Mesendoderm (in vitro differentiated cells): ENCODE measurements at regions not wholly inside any gene's neighbourhood (a gene's known extent, or its start where the extent isn't known, plus 50 kb on each side); places are given as distances from the start of the nearest gene placed in this dataset.

Source experiments
- DNase-seq: peaks from one replicate; pipeline ENCODE4 v3.0.0; 2013
- H2AK5ac ChIP-seq: 2 replicates; pipeline ENCODE4 v1.6.1; 2013; ENCODE audit warnings: low read length, inconsistent platforms
- H2BK120ac ChIP-seq: 2 replicates; pipeline ENCODE4 v1.6.1; 2013; ENCODE audit warnings: low read depth, mild to moderate bottlenecking, low read length, moderate library complexity, mixed read lengths
- H2BK15ac ChIP-seq: replicated peaks from 2 replicates; pipeline ENCODE4 v1.6.1; 2013; ENCODE audit warnings: low read depth, mild to moderate bottlenecking, moderate library complexity
- H2BK5ac ChIP-seq: 2 replicates; pipeline ENCODE4 v1.6.1; 2013; ENCODE audit warnings: low read length, inconsistent platforms
- H3K18ac ChIP-seq: 2 replicates; pipeline ENCODE4 v1.6.1; 2013; ENCODE audit warnings: mild to moderate bottlenecking, low read length, mixed read lengths
- H3K23ac ChIP-seq: one replicate; pipeline ENCODE4 v1.6.1; 2013; ENCODE audit warnings: low read length
- H3K27ac ChIP-seq: 2 replicates; pipeline ENCODE4 v1.5.1; 2013; ENCODE audit warnings: low read depth, mild to moderate bottlenecking, inconsistent platforms, low read length, moderate library complexity
- H3K27me3 ChIP-seq: 2 replicates; pipeline ENCODE4 v1.6.1; 2013; ENCODE audit warnings: low read length, control low read depth, mild to moderate bottlenecking, inconsistent platforms; ENCODE audit not compliant: insufficient read depth, poor library complexity
- H3K36me3 ChIP-seq: 2 replicates; pipeline ENCODE4 v1.6.1; 2013; ENCODE audit warnings: low read length, inconsistent platforms; ENCODE audit not compliant: control insufficient read depth, insufficient read depth
- H3K4ac ChIP-seq: one replicate; pipeline ENCODE4 v1.6.1; 2013; ENCODE audit warnings: low read depth, mild to moderate bottlenecking, low read length, moderate library complexity
- H3K4me1 ChIP-seq: 2 replicates; pipeline ENCODE4 v1.6.1; 2013; ENCODE audit warnings: low read depth, low read length, inconsistent platforms; ENCODE audit not compliant: control insufficient read depth
- H3K4me2 ChIP-seq: 2 replicates; pipeline ENCODE4 v1.6.1; 2013; ENCODE audit warnings: low read length
- H3K4me3 ChIP-seq: 2 replicates; pipeline ENCODE4 v1.5.1; 2013; ENCODE audit warnings: mild to moderate bottlenecking, low read length
- H3K56ac ChIP-seq: one replicate; pipeline ENCODE4 v1.6.1; 2013; ENCODE audit warnings: low read length
- H3K79me1 ChIP-seq: 2 replicates; pipeline ENCODE4 v1.6.1; 2013; ENCODE audit warnings: low read length, inconsistent platforms
- H3K79me2 ChIP-seq: 2 replicates; pipeline ENCODE4 v1.6.1; 2013; ENCODE audit warnings: mild to moderate bottlenecking, low read length; ENCODE audit not compliant: control insufficient read depth, insufficient read depth
- H3K9ac ChIP-seq: 2 replicates; pipeline ENCODE4 v1.6.1; 2013; ENCODE audit warnings: low read length, inconsistent platforms
- H4K5ac ChIP-seq: one replicate; pipeline ENCODE4 v1.6.1; 2013; ENCODE audit warnings: low read length
- H4K8ac ChIP-seq: one replicate; pipeline ENCODE4 v1.6.1; 2013; ENCODE audit warnings: low read depth, mild to moderate bottlenecking, control low read depth, low read length, moderate library complexity
- WGBS: extraction: QIAGEN DNeasy Blood & Tissue Kit; methylation state at CpG from one replicate; pipeline ENCODE4 v1.1.7; 2013; ENCODE audit warnings: low lambda C conversion rate, missing lambda C conversion rate; ENCODE audit not compliant: insufficient coverage; ENCODE audit errors: extremely low coverage; 5-methylcytosine and 5-hydroxymethylcytosine counted together

DNA sequence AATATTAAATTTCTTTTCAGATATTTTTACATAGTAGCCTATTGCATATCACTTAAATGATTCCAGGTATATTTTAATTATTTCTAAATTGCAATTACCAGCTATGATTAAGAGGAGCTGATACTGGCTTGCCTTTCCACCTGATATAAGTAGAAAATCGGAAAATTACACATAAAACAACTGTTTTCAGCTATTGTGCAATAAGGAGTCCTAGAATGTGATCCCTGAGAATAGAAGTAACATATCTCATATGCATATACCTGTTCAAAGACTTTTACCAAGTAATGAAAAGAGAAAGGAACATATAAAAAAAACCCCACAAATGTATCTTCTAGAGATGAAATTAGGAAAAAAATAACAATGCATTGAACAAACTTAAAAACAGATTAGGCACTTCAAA is 1354.6 kb upstream of the PCDH9 start:
- no peak overlapping the region for H2BK5ac ChIP-seq
- H3K9ac ChIP-seq = no peak overlapping the region
- H2BK15ac ChIP-seq = no peak overlapping the region
- no peaks in the 10 kb centered on the region for H3K4me1 ChIP-seq
- H3K79me1 ChIP-seq = no peaks in the 10 kb centered on the region
- H4K8ac ChIP-seq = no peak overlapping the region
- no peak overlapping the region for H4K5ac ChIP-seq
- WGBS = no CpG with 5 or more reads among the region's 1 CpG
- no peaks in the 10 kb centered on the region for H3K36me3 ChIP-seq
- H3K27ac ChIP-seq = no peak overlapping the region
- no peak overlapping the region for H3K4ac ChIP-seq
- no peak overlapping the region for H3K23ac ChIP-seq
- no peak overlapping the region for H3K18ac ChIP-seq
- no peak overlapping the region for H3K4me3 ChIP-seq
- no peak overlapping the region for H2AK5ac ChIP-seq
- H3K4me2 ChIP-seq = no peak overlapping the region
- H3K56ac ChIP-seq = no peak overlapping the region
- H3K79me2 ChIP-seq = no peaks in the 10 kb centered on the region
- H2BK120ac ChIP-seq = no peak overlapping the region
- DNase-seq = no peak
- no peaks in the 10 kb centered on the region for H3K27me3 ChIP-seq

DNA sequence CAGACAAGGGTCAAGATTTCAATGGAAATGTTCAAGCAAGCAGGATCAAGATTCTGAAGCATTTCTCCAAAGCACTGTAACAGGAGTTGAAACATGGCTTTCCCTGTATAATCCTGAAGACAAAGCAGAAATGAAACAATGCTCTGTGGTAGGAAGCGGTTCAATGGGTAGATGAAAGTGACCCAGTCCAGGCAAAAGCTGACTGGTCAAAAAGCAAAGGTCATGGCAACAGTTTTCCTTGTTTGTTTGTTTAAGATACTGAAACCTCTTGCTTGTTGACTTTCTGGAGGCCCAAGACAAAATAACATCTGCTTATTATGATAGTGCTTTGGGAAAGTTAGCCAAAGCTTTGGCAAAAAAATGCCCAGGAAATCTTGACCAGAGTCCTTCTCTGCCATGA is 1343.9 kb upstream of the PCDH9 start:
- no peak overlapping the region for H3K4me3 ChIP-seq
- no peak overlapping the region for H3K18ac ChIP-seq
- H3K4me2 ChIP-seq = no peak overlapping the region
- no peak overlapping the region for H2BK5ac ChIP-seq
- H3K27ac ChIP-seq = no peak overlapping the region
- no peak overlapping the region for H2BK120ac ChIP-seq
- no peak overlapping the region for H4K8ac ChIP-seq
- H4K5ac ChIP-seq = no peak overlapping the region
- H3K23ac ChIP-seq = no peak overlapping the region
- no peaks in the 10 kb centered on the region for H3K79me2 ChIP-seq
- no peak for DNase-seq
- WGBS = no CpG with 5 or more reads among the region's 1 CpG
- no peak overlapping the region for H3K56ac ChIP-seq
- no peaks in the 10 kb centered on the region for H3K4me1 ChIP-seq
- H2AK5ac ChIP-seq = no peak overlapping the region
- no peaks in the 10 kb centered on the region for H3K27me3 ChIP-seq
- no peak overlapping the region for H3K4ac ChIP-seq
- no peak overlapping the region for H3K9ac ChIP-seq
- H2BK15ac ChIP-seq = no peak overlapping the region
- H3K36me3 ChIP-seq = no peaks in the 10 kb centered on the region
- H3K79me1 ChIP-seq = no peaks in the 10 kb centered on the region

- H3K4me1 ChIP-seq = no peaks in the 10 kb centered on the region
- no peak overlapping the region for H3K56ac ChIP-seq
- no peak overlapping the region for H3K27ac ChIP-seq
- H4K5ac ChIP-seq = no peak overlapping the region
- DNase-seq = no peak
- no peak overlapping the region for H3K18ac ChIP-seq
- WGBS = no CpG with 5 or more reads among the region's 5 CpGs
- no peak overlapping the region for H3K4ac ChIP-seq
- no peak overlapping the region for H2BK120ac ChIP-seq
- H2BK5ac ChIP-seq = no peak overlapping the region
- no peaks in the 10 kb centered on the region for H3K27me3 ChIP-seq
- no peak overlapping the region for H3K23ac ChIP-seq
- no peaks in the 10 kb centered on the region for H3K79me2 ChIP-seq
- H3K4me2 ChIP-seq = no peak overlapping the region
- no peak overlapping the region for H2AK5ac ChIP-seq
- no peak overlapping the region for H4K8ac ChIP-seq
- no peak overlapping the region for H2BK15ac ChIP-seq
- H3K36me3 ChIP-seq = no peaks in the 10 kb centered on the region
- no peak overlapping the region for H3K9ac ChIP-seq
- H3K79me1 ChIP-seq = no peaks in the 10 kb centered on the region
- no peak overlapping the region for H3K4me3 ChIP-seq
Measured at GRCh38 chr13:68551701-68552522, 1321.8 kb upstream of the PCDH9 start.

DNA sequence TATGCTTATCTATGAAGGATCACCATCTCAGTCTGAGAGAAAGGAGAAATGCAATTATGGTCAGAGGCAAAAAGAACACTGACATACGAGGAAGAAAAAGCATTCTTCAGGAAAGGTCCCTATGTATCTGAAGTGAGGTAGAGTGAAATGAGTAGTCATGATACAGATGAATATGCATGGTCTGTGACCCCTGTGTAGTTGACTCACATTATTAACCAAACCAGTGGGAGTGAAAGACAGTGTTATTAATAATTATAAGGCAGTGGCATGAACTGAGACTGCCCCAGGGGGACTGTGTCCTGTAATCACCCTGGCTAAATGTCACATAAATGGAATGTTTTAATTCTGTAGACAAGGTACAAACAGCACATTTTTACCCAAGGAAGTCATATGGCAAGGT is 1320.2 kb upstream of the PCDH9 start:
- Histone ChIP-seq H3K4me1 (no peaks in the 10 kb centered on the region), H3K27me3 (no peaks in the 10 kb centered on the region), H3K79me1 (no peaks in the 10 kb centered on the region), H2BK5ac (no peak overlapping the region), H4K8ac (no peak overlapping the region), H2AK5ac (no peak overlapping the region), H3K23ac (no peak overlapping the region), H3K4me3 (no peak overlapping the region), H2BK120ac (no peak overlapping the region), H3K9ac (no peak overlapping the region), H3K79me2 (no peaks in the 10 kb centered on the region), H3K4me2 (no peak overlapping the region), H2BK15ac (no peak overlapping the region), H4K5ac (no peak overlapping the region), H3K56ac (no peak overlapping the region), H3K4ac (no peak overlapping the region), H3K36me3 (no peaks in the 10 kb centered on the region), H3K18ac (no peak overlapping the region), H3K27ac (no peak overlapping the region)
- DNase-seq = no peak
- no CpG with 5 or more reads among the region's 1 CpG for WGBS

- H3K4me2 ChIP-seq = no peak overlapping the region
- H3K18ac ChIP-seq = no peak overlapping the region
- H3K79me1 ChIP-seq = no peaks in the 10 kb centered on the region
- no peak overlapping the region for H3K4me3 ChIP-seq
- no peak overlapping the region for H3K23ac ChIP-seq
- no peak overlapping the region for H2BK15ac ChIP-seq
- no peaks in the 10 kb centered on the region for H3K36me3 ChIP-seq
- H3K27ac ChIP-seq = no peak overlapping the region
- no peak overlapping the region for H4K5ac ChIP-seq
- no CpG with 5 or more reads among the region's 2 CpGs for WGBS
- H3K4ac ChIP-seq = no peak overlapping the region
- no peak for DNase-seq
- no peak overlapping the region for H2BK120ac ChIP-seq
- H2BK5ac ChIP-seq = no peak overlapping the region
- no peak overlapping the region for H3K56ac ChIP-seq
- no peaks in the 10 kb centered on the region for H3K79me2 ChIP-seq
- H4K8ac ChIP-seq = no peak overlapping the region
- no peak overlapping the region for H3K9ac ChIP-seq
- no peaks in the 10 kb centered on the region for H3K27me3 ChIP-seq
- H2AK5ac ChIP-seq = no peak overlapping the region
- no peaks in the 10 kb centered on the region for H3K4me1 ChIP-seq
Measured at GRCh38 chr13:68540244-68540643, 1310.1 kb upstream of the PCDH9 start.

GRCh38 chr13:68535329-68535728 is 1305.2 kb upstream of the PCDH9 start:
- Histone ChIP-seq H3K23ac (no peak overlapping the region), H3K27ac (no peak overlapping the region), H3K4me3 (no peak overlapping the region), H3K27me3 (no peaks in the 10 kb centered on the region), H3K56ac (no peak overlapping the region), H2BK15ac (no peak overlapping the region), H3K79me2 (no peaks in the 10 kb centered on the region), H2AK5ac (no peak overlapping the region), H4K5ac (no peak overlapping the region), H2BK5ac (no peak overlapping the region), H3K4ac (no peak overlapping the region), H3K18ac (no peak overlapping the region), H3K4me2 (no peak overlapping the region), H3K79me1 (no peaks in the 10 kb centered on the region), H3K4me1 (no peaks in the 10 kb centered on the region), H4K8ac (no peak overlapping the region), H3K36me3 (no peaks in the 10 kb centered on the region), H3K9ac (no peak overlapping the region), H2BK120ac (no peak overlapping the region)
- peak; percentile 28 for DNase-seq
- 100% methylated on average over 1 of the region's 1 CpG for WGBS
